HL-60 (cell line): ENCODE measurements at regions not wholly inside any gene's neighbourhood (a gene's known extent, or its start where the extent isn't known, plus 50 kb on each side); places are given as distances from the start of the nearest gene placed in this dataset.

Experiments
- DNase-seq, 2 experiments: peaks; one replicate each; pipeline ENCODE4 v3.0.0-alpha.2; 2010 to 2020; ENCODE audit warnings: low read depth in 1 of 2, low spot score in 1 of 2
- H3K27ac ChIP-seq: fragments of 250-450 bp; sonication (Bioruptor Pico); replicated peaks from 2 replicates; pipeline ENCODE4 v1.5.1; 2020; ENCODE audit warnings: mild to moderate bottlenecking, moderate library complexity
- H3K27me3 ChIP-seq: fragments of 250-450 bp; sonication (Bioruptor Pico); 2 replicates; pipeline ENCODE4 v1.5.1; 2021; ENCODE audit warnings: mild to moderate bottlenecking, moderate library complexity; ENCODE audit not compliant: insufficient read depth, poor library complexity, severe bottlenecking
- H3K4me3 ChIP-seq: replicated peaks from 2 replicates; pipeline ENCODE4 v1.5.1; 2011; ENCODE audit warnings: mild to moderate bottlenecking, control low read depth, low read length; ENCODE audit not compliant: insufficient read depth
- GABPA ChIP-seq: IDR thresholded peaks from 2 replicates; pipeline ENCODE4 v1.6.1; 2012; ENCODE audit warnings: low read depth
- POLR2AphosphoS5 ChIP-seq: IDR thresholded peaks from 2 replicates; pipeline ENCODE4 v1.6.1; 2012; ENCODE audit warnings: low read depth
- SPI1 ChIP-seq: IDR thresholded peaks from 2 replicates; pipeline ENCODE4 v1.6.1; 2012; ENCODE audit warnings: low read depth, mild to moderate bottlenecking, borderline replicate concordance
- TF ChIP-seq, protein P1 (sequence below): IDR thresholded peaks from 2 replicates; pipeline ENCODE4 v1.6.1; 2012; ENCODE audit warnings: low read depth; ENCODE audit not compliant: insufficient replicate concordance
- TF ChIP-seq, protein P2 (sequence below): IDR thresholded peaks from one replicate; pipeline ENCODE4 v1.5.1; 2011; ENCODE audit warnings: low read length, control low read depth, inconsistent platforms; ENCODE audit not compliant: insufficient read depth

DNA sequence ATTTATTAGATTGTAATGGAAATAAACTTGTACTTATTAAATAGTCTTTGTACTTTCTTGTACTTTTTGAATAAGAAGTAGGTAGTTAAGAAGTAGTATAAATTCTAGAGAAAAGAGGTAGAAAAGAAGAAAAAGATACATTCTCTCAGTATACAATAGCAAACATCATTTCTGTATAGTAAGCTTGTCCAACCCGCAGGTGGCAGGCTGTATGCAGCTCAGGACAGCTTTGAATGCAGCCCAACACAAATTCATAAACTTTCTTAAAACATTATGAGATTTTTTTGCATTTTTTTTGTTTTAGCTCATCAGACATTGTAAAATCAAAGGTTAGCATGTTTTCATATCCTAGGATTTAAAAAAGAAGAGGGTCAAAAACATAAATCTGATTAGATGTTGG, 441.6 kb downstream of the DTHD1 start:
- no peaks in the 10 kb centered on the region for H3K27me3 ChIP-seq
- TF ChIP-seq GABPA (no peak), POLR2AphosphoS5 (no peak), SPI1 (no peak)
- TF ChIP-seq, protein P1, sequence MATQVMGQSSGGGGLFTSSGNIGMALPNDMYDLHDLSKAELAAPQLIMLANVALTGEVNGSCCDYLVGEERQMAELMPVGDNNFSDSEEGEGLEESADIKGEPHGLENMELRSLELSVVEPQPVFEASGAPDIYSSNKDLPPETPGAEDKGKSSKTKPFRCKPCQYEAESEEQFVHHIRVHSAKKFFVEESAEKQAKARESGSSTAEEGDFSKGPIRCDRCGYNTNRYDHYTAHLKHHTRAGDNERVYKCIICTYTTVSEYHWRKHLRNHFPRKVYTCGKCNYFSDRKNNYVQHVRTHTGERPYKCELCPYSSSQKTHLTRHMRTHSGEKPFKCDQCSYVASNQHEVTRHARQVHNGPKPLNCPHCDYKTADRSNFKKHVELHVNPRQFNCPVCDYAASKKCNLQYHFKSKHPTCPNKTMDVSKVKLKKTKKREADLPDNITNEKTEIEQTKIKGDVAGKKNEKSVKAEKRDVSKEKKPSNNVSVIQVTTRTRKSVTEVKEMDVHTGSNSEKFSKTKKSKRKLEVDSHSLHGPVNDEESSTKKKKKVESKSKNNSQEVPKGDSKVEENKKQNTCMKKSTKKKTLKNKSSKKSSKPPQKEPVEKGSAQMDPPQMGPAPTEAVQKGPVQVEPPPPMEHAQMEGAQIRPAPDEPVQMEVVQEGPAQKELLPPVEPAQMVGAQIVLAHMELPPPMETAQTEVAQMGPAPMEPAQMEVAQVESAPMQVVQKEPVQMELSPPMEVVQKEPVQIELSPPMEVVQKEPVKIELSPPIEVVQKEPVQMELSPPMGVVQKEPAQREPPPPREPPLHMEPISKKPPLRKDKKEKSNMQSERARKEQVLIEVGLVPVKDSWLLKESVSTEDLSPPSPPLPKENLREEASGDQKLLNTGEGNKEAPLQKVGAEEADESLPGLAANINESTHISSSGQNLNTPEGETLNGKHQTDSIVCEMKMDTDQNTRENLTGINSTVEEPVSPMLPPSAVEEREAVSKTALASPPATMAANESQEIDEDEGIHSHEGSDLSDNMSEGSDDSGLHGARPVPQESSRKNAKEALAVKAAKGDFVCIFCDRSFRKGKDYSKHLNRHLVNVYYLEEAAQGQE = no peak
- TF ChIP-seq, protein P2, sequence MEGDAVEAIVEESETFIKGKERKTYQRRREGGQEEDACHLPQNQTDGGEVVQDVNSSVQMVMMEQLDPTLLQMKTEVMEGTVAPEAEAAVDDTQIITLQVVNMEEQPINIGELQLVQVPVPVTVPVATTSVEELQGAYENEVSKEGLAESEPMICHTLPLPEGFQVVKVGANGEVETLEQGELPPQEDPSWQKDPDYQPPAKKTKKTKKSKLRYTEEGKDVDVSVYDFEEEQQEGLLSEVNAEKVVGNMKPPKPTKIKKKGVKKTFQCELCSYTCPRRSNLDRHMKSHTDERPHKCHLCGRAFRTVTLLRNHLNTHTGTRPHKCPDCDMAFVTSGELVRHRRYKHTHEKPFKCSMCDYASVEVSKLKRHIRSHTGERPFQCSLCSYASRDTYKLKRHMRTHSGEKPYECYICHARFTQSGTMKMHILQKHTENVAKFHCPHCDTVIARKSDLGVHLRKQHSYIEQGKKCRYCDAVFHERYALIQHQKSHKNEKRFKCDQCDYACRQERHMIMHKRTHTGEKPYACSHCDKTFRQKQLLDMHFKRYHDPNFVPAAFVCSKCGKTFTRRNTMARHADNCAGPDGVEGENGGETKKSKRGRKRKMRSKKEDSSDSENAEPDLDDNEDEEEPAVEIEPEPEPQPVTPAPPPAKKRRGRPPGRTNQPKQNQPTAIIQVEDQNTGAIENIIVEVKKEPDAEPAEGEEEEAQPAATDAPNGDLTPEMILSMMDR = no peak
- no peak for DNase-seq
- H3K4me3 ChIP-seq = no peak overlapping the region
- no peak overlapping the region for H3K27ac ChIP-seq

DNA sequence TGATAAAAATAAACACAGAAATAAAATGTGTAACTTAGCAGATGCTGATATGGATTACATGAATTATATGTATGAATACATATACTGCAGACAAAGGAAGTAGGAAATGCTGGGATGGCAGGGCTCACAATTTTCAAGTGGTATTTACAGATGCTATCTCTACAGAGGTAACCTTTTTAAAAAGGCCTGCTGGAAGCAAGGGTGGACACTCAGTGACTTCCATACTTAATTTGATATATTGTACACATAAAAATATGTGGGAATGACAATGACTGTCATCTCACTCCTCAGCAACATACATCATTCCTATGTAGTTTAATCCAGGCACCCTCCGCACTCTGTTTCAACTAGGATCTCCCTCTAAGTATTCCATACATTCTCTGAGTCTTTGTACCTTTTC, 452.9 kb downstream of the DTHD1 start:
- Histone ChIP-seq H3K27ac (no peak overlapping the region), H3K4me3 (no peak overlapping the region), H3K27me3 (no peaks in the 10 kb centered on the region)
- TF ChIP-seq, protein P1 = no peak
- TF ChIP-seq, protein P2 = no peak
- TF ChIP-seq GABPA = no peak
- no peak for DNase-seq

DNA sequence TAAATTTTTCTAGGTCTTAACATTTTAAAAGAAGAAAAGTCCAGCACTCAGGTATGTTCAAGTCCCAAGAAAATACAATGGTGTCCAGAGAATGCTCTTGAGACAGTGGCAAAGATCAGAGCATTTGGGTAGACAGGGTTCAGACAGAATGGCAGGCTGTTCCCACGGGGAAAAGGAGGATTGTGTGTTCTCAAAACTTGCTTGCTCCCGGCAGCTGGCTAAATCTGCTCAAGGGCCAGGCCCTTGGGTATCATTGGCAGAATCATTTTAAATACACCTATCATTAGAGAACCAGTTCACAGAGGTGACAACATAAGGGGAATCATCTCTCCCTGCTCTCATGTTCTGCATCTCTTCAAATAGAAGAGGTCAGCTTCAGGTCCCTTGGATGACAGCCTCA, 456.3 kb downstream of the DTHD1 start:
- no peak overlapping the region for H3K4me3 ChIP-seq
- no peaks in the 10 kb centered on the region for H3K27me3 ChIP-seq
- no peak for DNase-seq
- TF ChIP-seq POLR2AphosphoS5 (no peak), SPI1 (no peak), GABPA (no peak)
- TF ChIP-seq, protein P1 = no peak
- TF ChIP-seq, protein P2 = no peak
- H3K27ac ChIP-seq = no peak overlapping the region
